ENCODE measurements at regions not wholly inside any gene's neighbourhood (a gene's known extent, or its start where the extent isn't known, plus 50 kb on each side); places are given as distances from the start of the nearest gene placed in this dataset.

DNA sequence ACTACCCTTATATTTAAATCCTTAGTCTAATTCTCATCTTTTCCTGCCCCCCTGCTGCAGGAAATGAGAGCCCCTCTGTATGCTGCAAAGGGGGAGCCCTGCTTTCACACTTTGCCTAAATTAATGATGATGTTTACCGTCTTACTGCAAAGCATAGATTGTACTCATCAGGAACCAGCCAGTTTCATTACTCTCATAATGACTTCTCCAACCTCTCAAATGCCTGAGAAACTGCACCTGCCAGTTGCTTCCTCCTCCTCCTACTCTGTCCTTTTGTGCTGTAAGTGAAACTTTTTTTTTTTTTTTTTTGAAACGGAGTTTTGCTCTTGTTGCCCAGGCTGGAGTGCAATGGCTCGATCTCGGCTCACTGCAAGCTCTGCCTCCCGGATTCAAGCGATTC, 101.7 kb downstream of the ADSS2 start:
- no peak for TF ChIP-seq CTCF (IDR thresholded peaks at IDR 0.05; ENCODE audit: low read depth, low read length, missing control alignments)
- DNase-seq (ENCODE audit: low read depth) = no peak
- H3K4me3 ChIP-seq (ENCODE audit: low read depth, low read length) = no peak overlapping the region
- in situ Hi-C loops (cut with HindIII; ENCODE audit: low sequenced_read_pairs) = no loop called here

- DNase-seq (ENCODE audit: low read depth) = no peak
- TF ChIP-seq CTCF (IDR thresholded peaks at IDR 0.05; ENCODE audit: low read depth, low read length, missing control alignments) = no peak
- in situ Hi-C loops (cut with HindIII; ENCODE audit: low sequenced_read_pairs) = no loop called here
- H3K4me3 ChIP-seq (ENCODE audit: low read depth, low read length) = no peak overlapping the region
Observed at GRCh38 chr1:244352156-244352830, 99.4 kb downstream of the ADSS2 start.

GRCh38 chr1:244353551-244354091, 98.1 kb downstream of the ADSS2 start:
- H3K4me3 ChIP-seq (ENCODE audit: low read depth, low read length) = no peak overlapping the region
- in situ Hi-C loops (cut with HindIII; ENCODE audit: low sequenced_read_pairs) = no loop called here
- TF ChIP-seq CTCF (IDR thresholded peaks at IDR 0.05; ENCODE audit: low read depth, low read length, missing control alignments) = no peak
- peak; percentile 38 for DNase-seq (ENCODE audit: low read depth)

DNA sequence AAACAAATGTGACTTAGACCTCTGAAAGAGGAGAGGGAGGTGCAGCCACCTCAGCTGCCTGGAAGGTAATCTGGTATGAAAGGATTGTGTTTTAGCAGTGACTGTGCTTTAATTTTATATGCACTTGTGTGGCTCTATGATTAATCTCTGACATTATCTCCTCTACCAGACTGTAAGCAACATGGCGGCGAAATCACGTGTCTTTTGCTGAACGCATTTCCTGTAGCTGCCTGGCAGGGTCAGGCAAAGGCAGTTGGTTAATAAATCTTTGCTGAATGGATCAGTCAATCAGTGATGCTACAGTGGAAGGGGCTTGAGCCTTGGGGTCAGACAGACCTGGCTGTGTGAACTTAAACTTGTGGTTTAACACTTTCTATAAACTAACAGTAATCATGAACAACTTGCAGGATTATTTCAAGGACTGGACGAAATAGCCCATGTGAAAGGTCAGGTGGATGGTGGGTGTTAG, 96.9 kb downstream of the ADSS2 start:
- H3K4me3 ChIP-seq (ENCODE audit: low read depth, low read length) = no peak overlapping the region
- in situ Hi-C loops (cut with HindIII; ENCODE audit: low sequenced_read_pairs) = no loop called here
- TF ChIP-seq CTCF (IDR thresholded peaks at IDR 0.05; ENCODE audit: low read depth, low read length, missing control alignments) = no peak
- DNase-seq (ENCODE audit: low read depth) = no peak

DNA sequence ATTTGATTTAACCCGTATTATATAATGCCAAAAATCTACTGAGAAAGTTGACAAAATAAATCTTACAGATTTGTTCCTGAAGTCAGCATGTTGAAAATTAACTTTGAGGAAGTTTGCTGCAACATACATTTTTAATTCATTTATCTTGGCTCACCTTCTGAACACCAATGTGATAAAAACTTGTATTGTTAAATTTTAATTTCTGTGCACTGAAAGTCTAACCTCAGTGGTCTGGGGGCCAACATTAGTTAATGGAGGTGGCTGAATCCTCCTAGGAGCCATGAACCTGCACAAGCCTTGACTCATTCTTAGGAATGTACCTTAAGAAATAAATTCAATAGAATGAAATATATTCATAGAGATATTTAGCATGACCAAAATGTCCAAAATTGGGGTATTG, 95.3 kb downstream of the ADSS2 start:
- H3K4me3 ChIP-seq (ENCODE audit: low read depth, low read length) = no peak overlapping the region
- DNase-seq (ENCODE audit: low read depth) = no peak
- in situ Hi-C loops (cut with HindIII; ENCODE audit: low sequenced_read_pairs) = no loop called here
- no peak for TF ChIP-seq CTCF (IDR thresholded peaks at IDR 0.05; ENCODE audit: low read depth, low read length, missing control alignments)
